Peyer's patch (tissue), 4 donors: ENCODE measurements at regions not wholly inside any gene's neighbourhood (a gene's known extent, or its start where the extent isn't known, plus 50 kb on each side); places are given as distances from the start of the nearest gene placed in this dataset.

ENCODE experiments used
- DNase-seq, 3 donors: peaks; one replicate each; pipeline ENCODE4 v3.0.0-alpha.2; 2017 to 2019
- H3K27ac ChIP-seq, 4 donors: fragments of 200-600 bp; sonication (generic); one replicate each; pipeline ENCODE4 v1.5.1; 2016 to 2019
- H3K27me3 ChIP-seq, 2 donors: fragments of 200-600 bp; sonication (generic); one replicate each; pipeline ENCODE4 v1.5.1; 2019
- H3K36me3 ChIP-seq, 3 donors: fragments of 200-600 bp; sonication (generic); one replicate each; pipeline ENCODE4 v1.5.1; 2016 to 2019
- H3K4me1 ChIP-seq, 4 donors: fragments of 200-600 bp; sonication (generic); one replicate each; pipeline ENCODE4 v1.5.1; 2016 to 2019
- H3K4me3 ChIP-seq, 4 donors: fragments of 200-600 bp; sonication (generic); 1 replicate in 3 of 4; 2 replicates in 1 of 4; pipeline ENCODE4 v1.5.1; 2016 to 2019; ENCODE audit warnings: mild to moderate bottlenecking in 1 of 4
- H3K9me3 ChIP-seq, 4 donors: fragments of 200-600 bp; sonication (generic); one replicate each; pipeline ENCODE4 v1.5.1; 2016 to 2019; ENCODE audit warnings: mild to moderate bottlenecking in 1 of 4
- CTCF ChIP-seq, 6 experiments: fragments of 450-650 bp in 4 of 6; fragments of 200-600 bp in 2 of 6; sonication (generic) in 1 of 6; IDR thresholded peaks; one replicate each; pipeline ENCODE4 v1.5.1; 2017 to 2019; ENCODE audit warnings: antibody characterized with exemption in 6 of 6, mild to moderate bottlenecking in 3 of 6, moderate library complexity in 1 of 6
- POLR2A ChIP-seq, 2 donors: fragments of 450-650 bp; IDR thresholded peaks; one replicate each; pipeline ENCODE4 v1.5.1; 2017; ENCODE audit warnings: antibody characterized with exemption in 2 of 2, mild to moderate bottlenecking in 2 of 2, moderate library complexity in 2 of 2

GRCh38 chr10:111962951-111963350 is 220.6 kb downstream of the GPAM start:
- no peaks in the 10 kb centered on the region for H3K4me1 ChIP-seq
- no peak overlapping the region for H3K27ac ChIP-seq

GRCh38 chr10:111967116-111967515 is 216.4 kb downstream of the GPAM start:
- Histone ChIP-seq H3K36me3 (no peaks in the 10 kb centered on the region), H3K27ac (no peak overlapping the region), H3K27me3 (no peaks in the 10 kb centered on the region), H3K4me3 (no peak overlapping the region), H3K9me3 (no peaks in the 10 kb centered on the region), H3K4me1 (no peaks in the 10 kb centered on the region)
- TF ChIP-seq CTCF (IDR thresholded peaks at IDR 0.05) (no peak), POLR2A (IDR thresholded peaks at IDR 0.05) (no peak)
- DNase-seq, result no peak

More at GRCh38 chr10:111962951-111963350, 220.6 kb downstream of the GPAM start:
- no peaks in the 10 kb centered on the region for H3K27me3 ChIP-seq
- no peaks in the 10 kb centered on the region for H3K9me3 ChIP-seq
- no peak for DNase-seq
- no peak overlapping the region for H3K4me3 ChIP-seq
- H3K36me3 ChIP-seq, result no peaks in the 10 kb centered on the region
- TF ChIP-seq CTCF (IDR thresholded peaks at IDR 0.05) (no peak), POLR2A (IDR thresholded peaks at IDR 0.05) (no peak)

GRCh38 chr10:111967547-111967946 is 216.0 kb downstream of the GPAM start:
- Histone ChIP-seq H3K27ac (no peak overlapping the region), H3K4me3 (no peak overlapping the region), H3K4me1 (no peaks in the 10 kb centered on the region), H3K9me3 (no peaks in the 10 kb centered on the region), H3K36me3 (no peaks in the 10 kb centered on the region), H3K27me3 (no peaks in the 10 kb centered on the region)
- TF ChIP-seq CTCF (IDR thresholded peaks at IDR 0.05) (no peak), POLR2A (IDR thresholded peaks at IDR 0.05) (no peak)
- no peak for DNase-seq

GRCh38 chr10:111968647-111969046 is 214.9 kb downstream of the GPAM start:
- Histone ChIP-seq H3K27me3 (no peaks in the 10 kb centered on the region), H3K36me3 (no peaks in the 10 kb centered on the region), H3K9me3 (no peaks in the 10 kb centered on the region), H3K4me3 (no peak overlapping the region), H3K4me1 (no peaks in the 10 kb centered on the region), H3K27ac (no peak overlapping the region)
- DNase-seq, result no peak
- TF ChIP-seq CTCF (IDR thresholded peaks at IDR 0.05), result no peak
- no peak for TF ChIP-seq POLR2A (IDR thresholded peaks at IDR 0.05)

GRCh38 chr10:111970111-111970510 is 213.5 kb downstream of the GPAM start:
- Histone ChIP-seq H3K4me1 (no peaks in the 10 kb centered on the region), H3K9me3 (no peaks in the 10 kb centered on the region), H3K27me3 (no peaks in the 10 kb centered on the region), H3K4me3 (no peak overlapping the region), H3K27ac (no peak overlapping the region), H3K36me3 (no peaks in the 10 kb centered on the region)
- TF ChIP-seq CTCF (IDR thresholded peaks at IDR 0.05) (no peak), POLR2A (IDR thresholded peaks at IDR 0.05) (no peak)
- no peak for DNase-seq

- H3K9me3 ChIP-seq, result no peaks in the 10 kb centered on the region
- no peak for DNase-seq
- TF ChIP-seq POLR2A (IDR thresholded peaks at IDR 0.05) (no peak), CTCF (IDR thresholded peaks at IDR 0.05) (no peak)
Measured at GRCh38 chr10:111972109-111972508, 211.5 kb downstream of the GPAM start.

More at GRCh38 chr10:111972109-111972508, 211.5 kb downstream of the GPAM start:
- Histone ChIP-seq H3K27ac (no peak overlapping the region), H3K36me3 (no peaks in the 10 kb centered on the region), H3K4me1 (no peaks in the 10 kb centered on the region), H3K4me3 (no peak overlapping the region), H3K27me3 (no peaks in the 10 kb centered on the region)
